ENCODE measurements at regions not wholly inside any gene's neighbourhood (a gene's known extent, or its start where the extent isn't known, plus 50 kb on each side); places are given as distances from the start of the nearest gene placed in this dataset.

- ChIA-PET POLR2A (no interaction called here), CTCF (ENCODE audit: unreplicated experiment) (no interaction called here)
- H3K27ac ChIP-seq (ENCODE audit: low read depth, low read length, poor library complexity, severe bottlenecking) = no peak overlapping the region
- no peak overlapping the region for H3K4me3 ChIP-seq (ENCODE audit: low read depth, low read length, poor library complexity, severe bottlenecking)
- intact Hi-C loops (cut with micrococcal nuclease; ENCODE audit: unreplicated experiment) = no loop called here
- no peak overlapping the region for H2AFZ ChIP-seq (ENCODE audit: low read length)
- no peaks in the 10 kb centered on the region for H4K20me1 ChIP-seq (ENCODE audit: insufficient read depth, low read length)
- H3K4me2 ChIP-seq (ENCODE audit: low read length) = no peak overlapping the region
- no TSS peak for BruUV-seq (replicated peaks)
- no peak for TF ChIP-seq EZH2phosphoT487 (IDR thresholded peaks at IDR 0.05; ENCODE audit: borderline replicate concordance, low read depth, low read length)
- TF ChIP-seq, protein P1, sequence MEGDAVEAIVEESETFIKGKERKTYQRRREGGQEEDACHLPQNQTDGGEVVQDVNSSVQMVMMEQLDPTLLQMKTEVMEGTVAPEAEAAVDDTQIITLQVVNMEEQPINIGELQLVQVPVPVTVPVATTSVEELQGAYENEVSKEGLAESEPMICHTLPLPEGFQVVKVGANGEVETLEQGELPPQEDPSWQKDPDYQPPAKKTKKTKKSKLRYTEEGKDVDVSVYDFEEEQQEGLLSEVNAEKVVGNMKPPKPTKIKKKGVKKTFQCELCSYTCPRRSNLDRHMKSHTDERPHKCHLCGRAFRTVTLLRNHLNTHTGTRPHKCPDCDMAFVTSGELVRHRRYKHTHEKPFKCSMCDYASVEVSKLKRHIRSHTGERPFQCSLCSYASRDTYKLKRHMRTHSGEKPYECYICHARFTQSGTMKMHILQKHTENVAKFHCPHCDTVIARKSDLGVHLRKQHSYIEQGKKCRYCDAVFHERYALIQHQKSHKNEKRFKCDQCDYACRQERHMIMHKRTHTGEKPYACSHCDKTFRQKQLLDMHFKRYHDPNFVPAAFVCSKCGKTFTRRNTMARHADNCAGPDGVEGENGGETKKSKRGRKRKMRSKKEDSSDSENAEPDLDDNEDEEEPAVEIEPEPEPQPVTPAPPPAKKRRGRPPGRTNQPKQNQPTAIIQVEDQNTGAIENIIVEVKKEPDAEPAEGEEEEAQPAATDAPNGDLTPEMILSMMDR (conservative IDR thresholded peaks at IDR 0.05; ENCODE audit: low read length) = no peak
- H3K4me1 ChIP-seq (ENCODE audit: insufficient read depth, low read length, poor library complexity, severe bottlenecking) = no peaks in the 10 kb centered on the region
- H3K36me3 ChIP-seq (ENCODE audit: insufficient read depth, low read length) = no peaks in the 10 kb centered on the region
- no peaks in the 10 kb centered on the region for H3K79me2 ChIP-seq (ENCODE audit: insufficient read depth, low read depth, low read length)
- no peaks in the 10 kb centered on the region for H3K9me2 ChIP-seq (ENCODE audit: insufficient read depth, low read length)
- H3K9me3 ChIP-seq (ENCODE audit: low read length) = no peaks in the 10 kb centered on the region
- no peak for DNase-seq (ENCODE audit: low spot score)
Measured at GRCh38 chr12:43653917-43654316, 101.9 kb upstream of the ADAMTS20 start.

DNA sequence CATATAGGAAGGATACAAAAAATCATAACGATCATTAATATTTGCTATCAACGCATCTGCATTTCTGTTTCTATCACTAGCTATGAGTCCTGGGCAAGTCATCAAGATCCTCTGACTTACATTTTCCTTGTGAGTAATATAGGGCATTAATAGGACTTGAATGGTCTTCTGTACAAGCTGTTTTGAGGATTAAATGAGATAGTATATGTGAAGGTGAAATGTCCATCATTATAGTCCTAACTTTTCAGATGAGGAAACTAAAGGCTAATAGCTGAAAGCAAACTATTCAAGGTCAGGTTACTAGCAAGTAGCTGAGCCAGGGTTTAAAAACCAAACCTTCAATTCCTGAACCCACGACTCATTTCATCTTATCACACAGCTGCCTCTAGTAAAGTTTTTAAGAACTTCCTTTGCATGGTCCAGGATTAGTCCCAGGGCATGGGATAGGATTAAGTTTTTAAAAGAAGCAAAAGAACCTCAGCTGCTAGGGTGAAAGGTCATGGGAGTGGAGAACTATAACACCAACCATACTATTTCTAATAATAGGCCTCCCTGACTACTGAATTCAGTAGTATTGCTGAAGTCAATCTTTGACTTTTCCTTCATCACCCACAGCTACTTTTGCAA, 101.4 kb upstream of the ADAMTS20 start:
- ChIA-PET CTCF (ENCODE audit: unreplicated experiment) (no interaction called here), POLR2A (no interaction called here)
- Histone ChIP-seq H3K79me2 (ENCODE audit: insufficient read depth, low read depth, low read length) (no peaks in the 10 kb centered on the region), H3K27ac (ENCODE audit: low read depth, low read length, poor library complexity, severe bottlenecking) (no peak overlapping the region), H4K20me1 (ENCODE audit: insufficient read depth, low read length) (no peaks in the 10 kb centered on the region), H3K4me2 (ENCODE audit: low read length) (no peak overlapping the region), H3K9me3 (ENCODE audit: low read length) (no peaks in the 10 kb centered on the region), H3K9me2 (ENCODE audit: insufficient read depth, low read length) (no peaks in the 10 kb centered on the region), H2AFZ (ENCODE audit: low read length) (no peak overlapping the region), H3K4me1 (ENCODE audit: insufficient read depth, low read length, poor library complexity, severe bottlenecking) (no peaks in the 10 kb centered on the region), H3K36me3 (ENCODE audit: insufficient read depth, low read length) (no peaks in the 10 kb centered on the region), H3K4me3 (ENCODE audit: low read depth, low read length, poor library complexity, severe bottlenecking) (no peak overlapping the region)
- TF ChIP-seq, protein P1 (conservative IDR thresholded peaks at IDR 0.05; ENCODE audit: low read length) = no peak
- no peak for TF ChIP-seq EZH2phosphoT487 (IDR thresholded peaks at IDR 0.05; ENCODE audit: borderline replicate concordance, low read depth, low read length)
- BruUV-seq (replicated peaks) = no TSS peak
- intact Hi-C loops (cut with micrococcal nuclease; ENCODE audit: unreplicated experiment) = no loop called here
- no peak for DNase-seq (ENCODE audit: low spot score)

DNA sequence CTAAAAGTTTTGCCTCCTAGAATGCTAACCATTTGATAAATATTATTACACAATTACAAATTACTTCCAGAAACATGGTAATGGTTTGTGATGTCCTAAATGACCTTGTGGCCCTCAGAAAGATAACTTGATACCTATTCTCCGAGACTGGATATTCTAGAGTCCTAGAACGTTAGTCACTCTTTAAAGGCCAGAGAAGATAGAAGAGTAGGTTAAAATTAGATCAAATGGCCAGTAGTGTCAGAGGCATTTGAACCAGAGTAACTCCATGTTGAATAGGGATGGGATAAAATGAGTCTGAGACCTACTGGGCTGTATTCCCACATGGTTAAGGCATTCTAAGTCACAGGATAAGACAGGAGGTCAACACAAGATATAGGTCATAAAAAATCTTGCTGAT, 96.6 kb upstream of the ADAMTS20 start:
- no TSS peak for BruUV-seq (replicated peaks)
- POLR2A ChIA-PET = interaction anchor here (0.6 kb wide), 2 partner anchors 75 to 1488 kb away, joined by 3 to 4 read pairs; no protein-coding TSS in a partner anchor
- H3K36me3 ChIP-seq (ENCODE audit: insufficient read depth, low read length) = no peaks in the 10 kb centered on the region
- no peaks in the 10 kb centered on the region for H3K79me2 ChIP-seq (ENCODE audit: insufficient read depth, low read depth, low read length)
- no peaks in the 10 kb centered on the region for H4K20me1 ChIP-seq (ENCODE audit: insufficient read depth, low read length)
- TF ChIP-seq, protein P1 (conservative IDR thresholded peaks at IDR 0.05; ENCODE audit: low read length) = no peak
- TF ChIP-seq EZH2phosphoT487 (IDR thresholded peaks at IDR 0.05; ENCODE audit: borderline replicate concordance, low read depth, low read length) = no peak
- H3K9me2 ChIP-seq (ENCODE audit: insufficient read depth, low read length) = no peaks in the 10 kb centered on the region
- DNase-seq (ENCODE audit: low spot score) = no peak
- CTCF ChIA-PET (ENCODE audit: unreplicated experiment) = no interaction called here
- no peak overlapping the region for H3K27ac ChIP-seq (ENCODE audit: low read depth, low read length, poor library complexity, severe bottlenecking)
- no peak overlapping the region for H3K4me3 ChIP-seq (ENCODE audit: low read depth, low read length, poor library complexity, severe bottlenecking)
- intact Hi-C loops (cut with micrococcal nuclease; ENCODE audit: unreplicated experiment) = no loop called here
- no peaks in the 10 kb centered on the region for H3K9me3 ChIP-seq (ENCODE audit: low read length)
- no peaks in the 10 kb centered on the region for H3K4me1 ChIP-seq (ENCODE audit: insufficient read depth, low read length, poor library complexity, severe bottlenecking)
- H2AFZ ChIP-seq (ENCODE audit: low read length) = no peak overlapping the region
- H3K4me2 ChIP-seq (ENCODE audit: low read length) = no peak overlapping the region
